Mesenchymal stem cell (in vitro differentiated cells and primary cell): ENCODE measurements at regions not wholly inside any gene's neighbourhood (a gene's known extent, or its start where the extent isn't known, plus 50 kb on each side); places are given as distances from the start of the nearest gene placed in this dataset.
"Not testable (repeated sequence)": the region's sequence is repeated elsewhere in the genome, so short reads cannot be mapped to it uniquely, and the experiment has no call there.

Source experiments
- DNase-seq: peaks from one replicate; pipeline ENCODE4 v3.0.0-alpha.2; 2013
- H2AFZ ChIP-seq: one replicate; pipeline ENCODE4 v1.6.1; 2013; ENCODE audit warnings: low read depth, mild to moderate bottlenecking, control low read depth, inconsistent platforms, low read length, moderate library complexity
- H2AK5ac ChIP-seq: 2 replicates; pipeline ENCODE4 v1.6.1; 2013; ENCODE audit warnings: low read length, moderate library complexity, mild to moderate bottlenecking, inconsistent platforms; ENCODE audit not compliant: severe bottlenecking
- H2BK120ac ChIP-seq: one replicate; pipeline ENCODE4 v1.6.1; 2013; ENCODE audit warnings: low read depth, mild to moderate bottlenecking, inconsistent platforms, low read length, moderate library complexity
- H2BK12ac ChIP-seq, 2 experiments: one replicate each; pipeline ENCODE4 v1.6.1; 2013; ENCODE audit warnings: inconsistent platforms in 2 of 2, low read length in 2 of 2, mild to moderate bottlenecking in 2 of 2, moderate library complexity in 2 of 2, control low read depth in 1 of 2
- H2BK15ac ChIP-seq: one replicate; pipeline ENCODE4 v1.6.1; 2013; ENCODE audit warnings: mild to moderate bottlenecking, low read depth, inconsistent platforms; ENCODE audit not compliant: poor library complexity, severe bottlenecking
- H2BK5ac ChIP-seq: 2 replicates; pipeline ENCODE4 v1.6.1; 2013; ENCODE audit warnings: low read depth, mild to moderate bottlenecking, low read length, control low read depth, inconsistent platforms; ENCODE audit not compliant: poor library complexity, severe bottlenecking
- H3K14ac ChIP-seq, 2 experiments: one replicate each; pipeline ENCODE4 v1.6.1; 2013; ENCODE audit warnings: inconsistent platforms in 2 of 2, low read length in 2 of 2, control low read depth in 1 of 2, mild to moderate bottlenecking in 1 of 2, moderate library complexity in 1 of 2
- H3K18ac ChIP-seq, 2 experiments: one replicate each; pipeline ENCODE4 v1.6.1; 2013; ENCODE audit warnings: inconsistent platforms in 2 of 2, low read length in 2 of 2, control low read depth in 1 of 2, low read depth in 1 of 2, mild to moderate bottlenecking in 1 of 2
- H3K23ac ChIP-seq, 2 experiments: one replicate each; pipeline ENCODE4 v1.6.1; 2013; ENCODE audit warnings: inconsistent platforms in 2 of 2, low read length in 2 of 2, mild to moderate bottlenecking in 2 of 2, moderate library complexity in 2 of 2, control low read depth in 1 of 2
- H3K27ac ChIP-seq: 2 replicates; pipeline ENCODE4 v1.5.1; 2013; ENCODE audit warnings: mild to moderate bottlenecking, moderate library complexity, low read length, control low read depth, inconsistent platforms; ENCODE audit not compliant: poor library complexity, severe bottlenecking
- H3K27me3 ChIP-seq, 2 experiments: 2 replicates each; pipeline versions ENCODE4 v1.6.1 to v1.7.0; 2013; ENCODE audit warnings: low read length in 2 of 2, mild to moderate bottlenecking in 2 of 2, moderate library complexity in 2 of 2, control low read depth in 1 of 2, inconsistent platforms in 1 of 2; ENCODE audit not compliant: control insufficient read depth in 1 of 2, insufficient read depth in 1 of 2
- H3K36me3 ChIP-seq, 2 experiments: 2 replicates each; pipeline versions ENCODE4 v1.6.1 to v1.7.0; 2013; ENCODE audit warnings: low read length in 2 of 2, control low read depth in 1 of 2, inconsistent platforms in 1 of 2, low read depth in 1 of 2, mild to moderate bottlenecking in 1 of 2; ENCODE audit not compliant: insufficient read depth in 2 of 2, control insufficient read depth in 1 of 2
- H3K4ac ChIP-seq, 2 experiments: one replicate each; pipeline ENCODE4 v1.6.1; 2013; ENCODE audit warnings: inconsistent platforms in 2 of 2, low read length in 2 of 2, mild to moderate bottlenecking in 2 of 2, moderate library complexity in 2 of 2, control low read depth in 1 of 2, low read depth in 1 of 2
- H3K4me1 ChIP-seq: 2 replicates; pipeline ENCODE4 v1.6.1; 2013; ENCODE audit warnings: low read depth, low read length, control low read depth; ENCODE audit not compliant: control insufficient read depth, insufficient read depth
- H3K4me2 ChIP-seq: 2 replicates; pipeline ENCODE4 v1.6.1; 2013; ENCODE audit warnings: low read length, mild to moderate bottlenecking, inconsistent platforms; ENCODE audit not compliant: poor library complexity, severe bottlenecking
- H3K4me3 ChIP-seq, 2 experiments: 2 replicates each; pipeline versions ENCODE4 v1.5.1 to v1.7.0; 2013; ENCODE audit warnings: low read length in 2 of 2, mild to moderate bottlenecking in 2 of 2, control low read depth in 1 of 2, low read depth in 1 of 2; ENCODE audit not compliant: insufficient read depth in 1 of 2
- H3K79me1 ChIP-seq: replicated peaks from 2 replicates; pipeline ENCODE4 v1.6.1; 2013; ENCODE audit warnings: mild to moderate bottlenecking, control low read depth, low read length, inconsistent platforms; ENCODE audit not compliant: poor library complexity, severe bottlenecking
- H3K9ac ChIP-seq: 2 replicates; pipeline ENCODE4 v1.7.0; 2013; ENCODE audit warnings: mild to moderate bottlenecking, low read length, moderate library complexity
- H3K9me3 ChIP-seq: 2 replicates; pipeline ENCODE4 v1.7.0; 2013; ENCODE audit warnings: mild to moderate bottlenecking, low read length; ENCODE audit not compliant: control insufficient read depth
- H4K8ac ChIP-seq: one replicate; pipeline ENCODE4 v1.6.1; 2013; ENCODE audit warnings: inconsistent platforms, mild to moderate bottlenecking, low read length, moderate library complexity
- H4K91ac ChIP-seq: one replicate; pipeline ENCODE4 v1.6.1; 2013; ENCODE audit warnings: mild to moderate bottlenecking, low read length, inconsistent platforms
- WGBS: methylation state at CpG from one replicate; pipeline ENCODE4 v1.1.7; 2013; ENCODE audit warnings: mixed read lengths; 5-methylcytosine and 5-hydroxymethylcytosine counted together

- not testable (repeated sequence) for H3K27ac ChIP-seq, H3K4ac ChIP-seq, H3K9ac ChIP-seq, H3K27me3 ChIP-seq, H3K79me1 ChIP-seq, H2AK5ac ChIP-seq, H2BK120ac ChIP-seq, H3K4me2 ChIP-seq, H4K8ac ChIP-seq, H3K18ac ChIP-seq, H3K4me3 ChIP-seq, H2BK12ac ChIP-seq, H2BK5ac ChIP-seq, H4K91ac ChIP-seq, H3K36me3 ChIP-seq, H2BK15ac ChIP-seq, H3K9me3 ChIP-seq, H3K23ac ChIP-seq, H3K4me1 ChIP-seq, H2AFZ ChIP-seq, H3K14ac ChIP-seq, DNase-seq
- WGBS = 90% methylated on average over 2 of the region's 4 CpGs
Observed at GRCh38 chr1:83208540-83208939, 790.4 kb downstream of the TTLL7 start.

- H3K4me3 ChIP-seq, H3K4ac ChIP-seq, H3K23ac ChIP-seq, H3K27ac ChIP-seq, H2AFZ ChIP-seq, H3K9ac ChIP-seq, H2BK12ac ChIP-seq, H3K79me1 ChIP-seq, H2BK120ac ChIP-seq, H3K14ac ChIP-seq, H3K18ac ChIP-seq, DNase-seq, H4K8ac ChIP-seq, H3K4me1 ChIP-seq, H4K91ac ChIP-seq, H3K9me3 ChIP-seq, H3K4me2 ChIP-seq, H2BK15ac ChIP-seq, H2AK5ac ChIP-seq, H3K36me3 ChIP-seq, H3K27me3 ChIP-seq, H2BK5ac ChIP-seq: not testable (repeated sequence)
- WGBS = no CpG with 5 or more reads among the region's 1 CpG
Observed at GRCh38 chr1:83194610-83195009, 804.3 kb downstream of the TTLL7 start.

- WGBS = 53% methylated on average over 24 of the region's 26 CpGs
- H3K27me3 ChIP-seq = not testable (repeated sequence)
Observed at GRCh38 chr1:83182033-83182728, 816.8 kb downstream of the TTLL7 start.

GRCh38 chr1:83180621-83181020 is 818.3 kb downstream of the TTLL7 start:
- not testable (repeated sequence) for H2BK120ac ChIP-seq, H2BK5ac ChIP-seq, H3K4ac ChIP-seq, H2AK5ac ChIP-seq, H3K4me1 ChIP-seq, H2BK12ac ChIP-seq, H3K36me3 ChIP-seq, H3K23ac ChIP-seq, H3K9ac ChIP-seq, H3K79me1 ChIP-seq, H3K4me2 ChIP-seq, H2AFZ ChIP-seq, H2BK15ac ChIP-seq, H3K9me3 ChIP-seq, H3K14ac ChIP-seq, DNase-seq, H4K8ac ChIP-seq, H3K27ac ChIP-seq, H3K4me3 ChIP-seq, H3K27me3 ChIP-seq, H4K91ac ChIP-seq, H3K18ac ChIP-seq
- 93% methylated on average over 1 of the region's 3 CpGs for WGBS

More at GRCh38 chr1:83182033-83182728, 816.8 kb downstream of the TTLL7 start:
- H3K79me1 ChIP-seq, H3K9me3 ChIP-seq, H2BK5ac ChIP-seq, H2AK5ac ChIP-seq, H2BK15ac ChIP-seq, H3K4ac ChIP-seq, H3K9ac ChIP-seq, H3K27ac ChIP-seq, H3K4me3 ChIP-seq, H3K18ac ChIP-seq, H2BK12ac ChIP-seq, H3K36me3 ChIP-seq, H4K91ac ChIP-seq, H2BK120ac ChIP-seq, H4K8ac ChIP-seq, H3K23ac ChIP-seq, H2AFZ ChIP-seq, H3K14ac ChIP-seq, H3K4me2 ChIP-seq, H3K4me1 ChIP-seq, DNase-seq: not testable (repeated sequence)
